PC-9 (cell line): ENCODE measurements at regions not wholly inside any gene's neighbourhood (a gene's known extent, or its start where the extent isn't known, plus 50 kb on each side); places are given as distances from the start of the nearest gene placed in this dataset.

Source experiments
- EZH2 ChIP-seq: fragments of 200-600 bp; sonication (generic); IDR thresholded peaks from 2 replicates; pipeline ENCODE4 v1.8.0; 2017; ENCODE audit warnings: antibody characterized with exemption, low read depth
- TF ChIP-seq, protein P1 (sequence below): fragments of 200-600 bp; sonication (generic); conservative IDR thresholded peaks from 2 replicates; pipeline ENCODE4 v1.6.1; 2017; ENCODE audit warnings: mixed run types, antibody characterized with exemption, mild to moderate bottlenecking, moderate library complexity

DNA sequence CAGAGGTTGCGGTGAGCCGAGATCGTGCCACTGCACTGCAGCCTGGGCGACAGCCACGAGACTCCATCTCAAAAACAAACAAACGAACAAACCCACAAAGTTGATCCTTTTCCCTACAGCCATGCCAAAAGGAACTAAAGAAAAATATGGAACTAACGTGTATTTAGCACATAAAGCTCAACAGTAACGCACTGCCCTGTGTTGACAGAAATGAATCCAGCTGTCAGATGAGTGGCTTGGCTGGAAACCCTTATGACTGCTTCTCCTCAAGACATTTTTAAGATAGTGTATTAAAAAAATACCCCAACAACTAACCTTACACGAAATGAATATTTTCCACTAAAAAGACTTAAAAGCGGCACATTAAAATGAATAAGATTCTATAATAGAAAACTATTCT lies 62.9 kb upstream of the TUBA3E start:
- TF ChIP-seq, protein P1, sequence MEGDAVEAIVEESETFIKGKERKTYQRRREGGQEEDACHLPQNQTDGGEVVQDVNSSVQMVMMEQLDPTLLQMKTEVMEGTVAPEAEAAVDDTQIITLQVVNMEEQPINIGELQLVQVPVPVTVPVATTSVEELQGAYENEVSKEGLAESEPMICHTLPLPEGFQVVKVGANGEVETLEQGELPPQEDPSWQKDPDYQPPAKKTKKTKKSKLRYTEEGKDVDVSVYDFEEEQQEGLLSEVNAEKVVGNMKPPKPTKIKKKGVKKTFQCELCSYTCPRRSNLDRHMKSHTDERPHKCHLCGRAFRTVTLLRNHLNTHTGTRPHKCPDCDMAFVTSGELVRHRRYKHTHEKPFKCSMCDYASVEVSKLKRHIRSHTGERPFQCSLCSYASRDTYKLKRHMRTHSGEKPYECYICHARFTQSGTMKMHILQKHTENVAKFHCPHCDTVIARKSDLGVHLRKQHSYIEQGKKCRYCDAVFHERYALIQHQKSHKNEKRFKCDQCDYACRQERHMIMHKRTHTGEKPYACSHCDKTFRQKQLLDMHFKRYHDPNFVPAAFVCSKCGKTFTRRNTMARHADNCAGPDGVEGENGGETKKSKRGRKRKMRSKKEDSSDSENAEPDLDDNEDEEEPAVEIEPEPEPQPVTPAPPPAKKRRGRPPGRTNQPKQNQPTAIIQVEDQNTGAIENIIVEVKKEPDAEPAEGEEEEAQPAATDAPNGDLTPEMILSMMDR = no peak
- no peak for TF ChIP-seq EZH2
